Liver (tissue), 3 donors: ENCODE measurements at regions not wholly inside any gene's neighbourhood (a gene's known extent, or its start where the extent isn't known, plus 50 kb on each side); places are given as distances from the start of the nearest gene placed in this dataset.

Experiments used
- ATF3 ChIP-seq: IDR thresholded peaks from 2 replicates; pipeline ENCODE4 v1.6.1; 2016; ENCODE audit warnings: antibody characterized with exemption
- CTCF ChIP-seq: fragments of 150-350 bp; IDR thresholded peaks from 2 replicates; pipeline ENCODE4 v1.5.1; 2017; ENCODE audit warnings: improper control_type of control experiment, low read depth, low read length; ENCODE audit not compliant: missing input control
- EGR1 ChIP-seq, 2 donors: IDR thresholded peaks; 2 replicates each; pipeline ENCODE4 v1.6.1; 2016 to 2018; ENCODE audit warnings: antibody characterized with exemption in 2 of 2, low read depth in 2 of 2
- FOXA2 ChIP-seq: IDR thresholded peaks from 2 replicates; pipeline ENCODE4 v1.6.1; 2016; ENCODE audit warnings: antibody characterized with exemption
- GABPA ChIP-seq, 2 donors: IDR thresholded peaks in 1 of 2; conservative IDR thresholded peaks in 1 of 2; 2 replicates each; pipeline ENCODE4 v1.6.1; 2016; ENCODE audit warnings: antibody characterized with exemption in 2 of 2, mild to moderate bottlenecking in 1 of 2, moderate library complexity in 1 of 2
- JUND ChIP-seq, 2 donors: IDR thresholded peaks; 2 replicates each; pipeline ENCODE4 v1.6.1; 2016; ENCODE audit warnings: antibody characterized with exemption in 2 of 2
- REST ChIP-seq: IDR thresholded peaks from 2 replicates; pipeline ENCODE4 v1.6.1; 2016; ENCODE audit warnings: antibody characterized with exemption, mild to moderate bottlenecking
- RXRA ChIP-seq, 2 donors: IDR thresholded peaks; 2 replicates each; pipeline ENCODE4 v1.6.1; 2017 to 2018; ENCODE audit warnings: antibody characterized with exemption in 2 of 2, mild to moderate bottlenecking in 1 of 2
- YY1 ChIP-seq: IDR thresholded peaks from 2 replicates; pipeline ENCODE4 v1.6.1; 2016; ENCODE audit warnings: antibody characterized with exemption, mild to moderate bottlenecking
- ZBTB33 ChIP-seq: IDR thresholded peaks from 2 replicates; pipeline ENCODE4 v1.6.1; 2016; ENCODE audit warnings: antibody characterized with exemption
- donor health status: healthy.
- donor health status: healthy.

- TF ChIP-seq REST = no peak
- TF ChIP-seq CTCF = no peak
- TF ChIP-seq YY1 = no peak
- no peak for TF ChIP-seq FOXA2
- TF ChIP-seq JUND (IDR thresholded peaks at IDR 0.05) = no peak
- TF ChIP-seq GABPA (IDR thresholded peaks at IDR 0.05 in 1 of 2, conservative IDR thresholded peaks at IDR 0.05 in 1 of 2) = no peak
- no peak for TF ChIP-seq RXRA (IDR thresholded peaks at IDR 0.05)
- TF ChIP-seq ZBTB33 = no peak
- TF ChIP-seq EGR1 (IDR thresholded peaks at IDR 0.05; ENCODE audit: low read depth in 2 of 2) = no peak
- no peak for TF ChIP-seq ATF3
Measured at GRCh38 chrY:20470140-20470539, 105.4 kb upstream of the EIF1AY start.
